HG02759 (cell line): ENCODE measurements at regions not wholly inside any gene's neighbourhood (a gene's known extent, or its start where the extent isn't known, plus 50 kb on each side); places are given as distances from the start of the nearest gene placed in this dataset.
"Not testable (repeated sequence)": the region's sequence is repeated elsewhere in the genome, so short reads cannot be mapped to it uniquely, and the experiment has no call there.

Experiments used
- ATAC-seq: cut with Tn5 transposase; IDR thresholded peaks from one replicate; pipeline ENCODE4 v1.9.1; 2021; ENCODE audit warnings: mild to moderate bottlenecking, moderate library complexity; ENCODE audit not compliant: unreplicated experiment

DNA sequence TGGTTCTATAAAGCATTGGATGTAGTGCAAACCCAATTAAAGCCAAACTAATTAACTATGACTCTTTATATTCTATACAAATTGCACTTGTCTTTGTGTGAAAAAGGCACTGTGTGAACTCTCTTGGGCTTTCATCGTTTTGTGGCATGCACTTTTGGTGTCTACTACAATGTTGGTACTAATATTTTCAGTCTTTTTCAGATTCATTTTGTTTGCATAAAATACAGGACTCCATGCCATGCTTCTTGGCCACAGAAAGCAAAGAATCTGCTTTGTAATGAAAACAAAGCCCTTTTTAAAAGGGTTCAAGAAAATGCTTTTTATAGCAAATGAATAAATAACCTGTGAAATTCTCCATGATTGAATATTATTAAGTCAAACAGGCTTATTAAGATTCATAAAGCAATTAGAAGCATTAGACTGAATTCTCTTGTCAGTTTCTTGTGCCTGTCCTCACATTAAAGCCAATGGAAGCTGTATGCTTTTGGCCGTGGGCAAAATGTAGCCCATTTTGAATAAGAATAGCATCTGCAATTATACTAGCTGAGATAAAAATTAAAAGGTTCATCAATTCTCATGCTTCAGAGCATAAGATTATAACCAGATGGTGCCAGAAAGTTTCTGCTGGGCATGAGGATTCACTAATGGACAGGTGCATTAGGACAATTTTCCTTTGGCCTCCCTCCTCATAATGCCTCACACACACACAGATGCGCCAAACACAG lies 1665.2 kb downstream of the SUCLG1 start:
- ATAC-seq, result no peak

DNA sequence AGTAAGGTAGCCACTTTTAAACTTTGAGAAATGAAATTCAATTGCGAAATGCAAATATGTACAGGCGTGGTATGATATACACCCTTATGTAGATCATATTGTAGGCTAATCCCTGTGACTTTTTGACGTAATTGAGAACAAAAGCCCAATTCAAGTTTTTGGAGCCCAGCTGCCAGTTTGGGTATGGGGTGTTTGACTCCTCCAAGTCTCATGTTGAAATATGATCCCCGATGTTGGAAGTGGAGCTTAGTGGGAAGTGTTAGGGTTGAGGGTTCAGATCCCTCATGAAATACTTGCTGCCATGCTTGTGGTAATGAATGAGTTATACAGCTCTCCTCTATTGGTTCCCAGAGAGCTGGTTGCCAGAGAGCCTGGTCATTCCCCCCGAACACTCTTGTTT lies 1666.8 kb downstream of the SUCLG1 start:
- no peak for ATAC-seq

GRCh38 chr2:82790206-82791021 lies 1668.7 kb downstream of the SUCLG1 start:
- ATAC-seq, result no peak

DNA sequence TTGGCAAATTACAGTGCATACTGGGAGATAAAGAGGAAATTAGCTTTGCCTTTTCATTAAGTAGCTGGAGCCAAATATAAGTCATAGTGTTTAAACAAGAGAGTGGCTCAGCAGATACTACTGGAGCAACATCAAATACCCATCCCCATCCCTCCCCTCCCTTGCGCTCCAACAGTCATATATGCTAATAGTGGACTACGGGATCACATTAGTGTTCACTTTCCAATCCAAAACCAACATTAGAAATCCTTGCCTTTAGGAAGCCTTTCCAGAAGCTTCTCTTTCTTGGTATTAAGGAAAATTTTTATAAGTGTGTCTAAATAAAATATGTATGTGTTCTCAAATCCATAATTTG lies 1669.3 kb downstream of the SUCLG1 start:
- no peak for ATAC-seq

- ATAC-seq, result no peak
Measured at GRCh38 chr2:82781176-82781915, 1677.7 kb downstream of the SUCLG1 start.

GRCh38 chr2:82780050-82780449 lies 1679.0 kb downstream of the SUCLG1 start:
- no peak for ATAC-seq

GRCh38 chr2:82752396-82752795 lies 1706.7 kb downstream of the SUCLG1 start:
- ATAC-seq, result no peak

GRCh38 chr2:82748653-82749052 lies 1710.4 kb downstream of the SUCLG1 start:
- no peak for ATAC-seq

DNA sequence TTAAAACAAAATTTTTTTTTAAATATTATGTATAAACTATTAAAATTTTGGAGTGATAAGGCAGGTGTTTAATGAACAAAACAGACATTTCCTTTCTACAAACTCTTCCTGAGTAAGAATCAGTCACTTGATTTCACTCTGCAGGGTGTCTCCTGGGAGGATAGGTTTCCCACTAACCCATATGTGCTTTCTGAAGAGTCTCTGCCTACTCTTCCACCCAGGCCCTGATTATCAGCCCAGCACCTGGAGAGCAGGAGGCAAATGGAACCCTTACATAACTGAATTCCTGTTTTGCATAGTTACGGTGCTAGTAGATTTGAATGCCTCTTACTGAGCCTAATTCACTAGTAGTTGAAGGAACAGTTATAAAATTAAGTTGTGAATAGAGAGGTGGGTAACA lies 1718.6 kb downstream of the SUCLG1 start:
- no peak for ATAC-seq

DNA sequence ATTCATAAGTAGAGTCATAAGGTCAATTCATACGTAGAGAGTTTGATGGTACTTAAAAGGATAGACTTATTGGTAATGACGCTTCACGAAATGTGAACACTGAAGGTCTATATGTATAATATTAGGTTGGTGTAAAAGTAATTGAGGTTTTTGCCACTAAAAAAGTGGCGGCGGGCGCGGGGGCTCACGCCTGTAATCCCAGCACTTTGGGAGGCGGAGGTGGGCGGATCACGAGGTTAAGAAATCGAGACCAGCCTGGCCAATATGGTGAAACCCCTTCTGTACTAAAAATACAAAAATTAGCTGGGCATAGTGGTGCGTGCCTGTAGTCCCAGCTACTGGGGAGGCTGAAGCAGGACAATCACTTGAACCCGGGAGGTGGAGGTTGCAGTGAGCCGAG lies 1721.1 kb downstream of the SUCLG1 start:
- ATAC-seq, result not testable (repeated sequence)

- ATAC-seq, result no peak
Measured at GRCh38 chr2:82735336-82735735, 1723.7 kb downstream of the SUCLG1 start.

DNA sequence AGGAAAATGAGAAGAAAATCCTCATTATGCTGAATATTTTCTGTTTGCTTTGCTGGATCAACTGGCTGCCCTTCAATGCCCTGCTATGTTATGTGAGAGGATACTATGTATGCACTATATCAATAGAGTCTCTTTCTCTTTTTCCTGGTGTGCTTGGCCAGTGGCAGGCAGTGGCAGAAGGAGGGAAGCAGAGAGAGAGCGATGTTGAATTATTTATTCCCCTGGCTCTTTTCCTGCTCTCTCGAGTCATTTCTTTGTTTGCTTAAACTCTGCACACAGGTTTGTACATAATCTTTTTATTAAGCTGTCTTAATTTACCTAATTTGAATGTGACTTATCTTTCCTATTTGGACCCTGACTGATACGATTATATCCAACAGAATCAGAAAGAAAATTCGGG lies 1727.3 kb downstream of the SUCLG1 start:
- no peak for ATAC-seq

GRCh38 chr2:82730811-82731210 lies 1728.3 kb downstream of the SUCLG1 start:
- ATAC-seq, result no peak

DNA sequence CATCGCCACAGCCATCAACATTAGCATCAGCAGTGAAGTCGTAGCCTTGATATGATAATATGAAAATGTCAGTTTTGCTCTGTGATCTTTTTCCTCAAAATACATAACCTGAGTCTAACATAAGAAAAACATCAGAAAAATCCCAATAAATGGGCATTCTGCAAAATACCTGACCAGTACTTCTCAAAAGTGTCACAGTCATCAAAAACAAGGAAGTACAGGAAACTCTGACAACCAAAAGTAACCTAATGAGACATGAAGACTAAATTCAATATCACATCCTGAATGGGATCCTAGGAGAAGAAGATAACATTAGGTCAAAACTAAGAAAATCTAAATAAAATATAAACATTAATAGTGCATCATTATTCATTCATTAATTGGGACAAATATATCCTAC lies 1731.0 kb downstream of the SUCLG1 start:
- ATAC-seq, result no peak

GRCh38 chr2:82708681-82709080 lies 1750.4 kb downstream of the SUCLG1 start:
- no peak for ATAC-seq

DNA sequence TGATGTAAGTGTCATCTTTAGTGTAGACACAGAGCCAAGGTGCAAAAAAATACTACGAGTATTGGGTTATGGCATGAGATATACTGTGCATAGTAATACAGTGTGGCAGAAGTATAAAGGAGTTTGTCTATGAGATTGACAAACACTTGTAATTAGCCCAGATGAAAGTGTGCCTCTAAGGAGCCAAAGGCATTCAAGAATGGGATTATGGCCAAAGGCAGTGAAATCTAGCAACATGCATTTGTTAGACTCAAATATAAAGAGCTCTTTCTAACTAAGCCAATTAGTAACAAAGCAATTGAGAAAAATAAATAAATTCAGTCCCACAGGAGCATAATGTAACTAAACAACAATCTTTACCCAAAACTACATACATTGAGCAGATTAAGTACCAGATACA lies 1761.8 kb downstream of the SUCLG1 start:
- ATAC-seq, result no peak

GRCh38 chr2:82694431-82694830 lies 1764.6 kb downstream of the SUCLG1 start:
- ATAC-seq, result no peak

DNA sequence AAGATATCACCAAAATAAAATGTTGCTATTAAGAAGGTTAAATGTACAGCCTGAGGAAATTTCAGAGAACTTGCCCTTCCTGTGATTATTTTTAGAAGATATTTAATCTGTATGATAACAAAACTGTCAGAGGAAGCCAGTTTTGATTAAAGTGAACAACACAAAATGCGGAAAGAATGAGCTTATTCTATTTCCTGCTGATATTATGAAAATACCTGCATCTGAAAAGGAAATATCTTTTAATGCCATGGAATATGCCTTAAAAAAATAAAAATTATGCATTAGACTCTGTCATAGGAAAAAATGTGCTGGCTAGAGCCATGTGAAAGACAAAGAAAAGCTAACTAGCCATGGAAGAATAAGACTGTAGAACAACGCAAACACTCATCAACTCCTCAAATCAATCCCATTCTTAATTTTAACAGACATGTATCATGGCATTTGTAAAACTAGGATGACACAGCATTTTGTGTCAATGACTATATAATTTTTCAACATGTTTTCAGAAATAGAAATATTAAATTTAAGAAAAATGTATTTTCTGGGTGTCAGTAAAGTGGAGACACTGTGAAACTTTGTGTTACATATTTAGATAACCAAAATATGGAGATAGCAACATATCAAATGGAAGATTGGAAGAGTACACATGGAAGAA lies 1768.2 kb downstream of the SUCLG1 start:
- no peak for ATAC-seq

DNA sequence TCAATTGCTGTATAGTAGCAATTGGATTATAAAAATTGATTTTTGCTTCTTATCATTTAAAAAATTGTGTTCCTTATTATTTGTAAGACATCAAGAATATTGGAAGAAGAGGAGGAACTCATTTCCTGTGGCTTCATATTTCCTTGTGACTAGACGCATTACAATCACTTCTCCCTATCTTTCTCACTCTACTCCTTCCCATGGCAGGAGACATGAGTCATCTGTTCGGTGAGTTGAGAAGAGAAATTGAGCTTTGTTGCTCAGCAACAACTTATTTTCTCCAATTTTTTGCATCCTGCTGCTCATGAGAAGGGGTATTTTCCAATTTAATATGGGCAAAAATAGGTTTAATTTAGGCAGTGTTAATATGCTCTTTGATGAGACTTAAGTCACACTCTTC lies 1783.9 kb downstream of the SUCLG1 start:
- ATAC-seq, result no peak

DNA sequence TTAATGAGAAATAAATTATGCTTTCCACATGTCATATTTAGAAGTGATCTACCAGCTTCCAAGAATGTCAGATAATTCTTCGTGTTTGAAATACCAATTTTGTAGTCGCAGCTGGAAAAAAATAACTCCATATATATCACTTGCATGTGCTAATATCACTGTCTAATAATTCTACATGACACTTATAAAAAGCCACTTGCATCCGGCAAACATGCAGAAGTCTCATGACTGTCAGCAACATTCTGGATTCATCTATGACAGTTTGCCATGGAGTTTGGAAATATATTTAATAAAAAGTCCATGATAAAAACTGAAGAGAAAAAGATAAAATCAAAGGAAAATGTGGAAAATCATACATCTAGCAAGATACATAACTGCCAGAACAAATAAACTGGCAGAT lies 1784.4 kb downstream of the SUCLG1 start:
- no peak for ATAC-seq

DNA sequence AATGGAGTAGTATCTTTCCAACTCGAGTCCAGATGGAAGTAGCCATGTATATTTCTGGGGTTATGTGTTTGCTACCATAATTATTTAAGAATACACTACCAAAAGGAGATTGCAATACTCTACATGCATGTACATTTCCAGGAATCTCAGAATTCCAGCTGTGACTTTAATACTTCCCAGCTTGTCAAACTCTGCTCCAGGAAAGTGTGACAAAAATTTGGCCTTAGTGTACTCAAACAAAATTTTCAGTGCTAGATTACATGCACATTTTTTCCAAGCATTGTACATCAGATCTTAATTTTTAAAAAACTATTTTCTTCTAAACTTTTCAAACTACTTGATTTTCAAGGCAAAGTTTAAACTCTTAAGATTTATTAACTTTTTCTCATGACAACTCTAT lies 1791.6 kb downstream of the SUCLG1 start:
- ATAC-seq, result no peak
